ENCODE measurements at regions not wholly inside any gene's neighbourhood (a gene's known extent, or its start where the extent isn't known, plus 50 kb on each side); places are given as distances from the start of the nearest gene placed in this dataset.

GRCh38 chr14:83864106-83864505 lies 1665.8 kb upstream of the FLRT2 start:
- no peak overlapping the region for H3K27ac ChIP-seq
- no peak overlapping the region for H3K4me3 ChIP-seq (IDR thresholded peaks at IDR 0.05; ENCODE audit: insufficient read depth, low read depth, low read length)
- H2AFZ ChIP-seq (ENCODE audit: low read depth): no peak overlapping the region
- TF ChIP-seq CTCF (conservative IDR thresholded peaks at IDR 0.05; ENCODE audit: low read depth, low read length): no peak
- no peaks in the 10 kb centered on the region for H4K20me1 ChIP-seq (ENCODE audit: insufficient read depth)
- H3K36me3 ChIP-seq (ENCODE audit: insufficient read depth): no peaks in the 10 kb centered on the region
- H3K4me2 ChIP-seq: no peak overlapping the region
- no peak overlapping the region for H3K9ac ChIP-seq
- H3K4me1 ChIP-seq (ENCODE audit: low read depth, poor library complexity, severe bottlenecking): no peaks in the 10 kb centered on the region
- H3K79me2 ChIP-seq (ENCODE audit: insufficient read depth, low read depth): no peaks in the 10 kb centered on the region
- H3K27me3 ChIP-seq (ENCODE audit: insufficient read depth, low read depth): no peaks in the 10 kb centered on the region

GRCh38 chr14:83867566-83868225 lies 1662.2 kb upstream of the FLRT2 start:
- no peaks in the 10 kb centered on the region for H3K4me1 ChIP-seq (ENCODE audit: low read depth, poor library complexity, severe bottlenecking)
- H3K27me3 ChIP-seq (ENCODE audit: insufficient read depth, low read depth): no peaks in the 10 kb centered on the region
- no peaks in the 10 kb centered on the region for H4K20me1 ChIP-seq (ENCODE audit: insufficient read depth)
- H2AFZ ChIP-seq (ENCODE audit: low read depth): no peak overlapping the region
- H3K79me2 ChIP-seq (ENCODE audit: insufficient read depth, low read depth): no peaks in the 10 kb centered on the region
- no peak for TF ChIP-seq CTCF (conservative IDR thresholded peaks at IDR 0.05; ENCODE audit: low read depth, low read length)
- no peak overlapping the region for H3K9ac ChIP-seq
- H3K27ac ChIP-seq: no peak overlapping the region
- H3K36me3 ChIP-seq (ENCODE audit: insufficient read depth): no peaks in the 10 kb centered on the region
- no peak overlapping the region for H3K4me3 ChIP-seq (IDR thresholded peaks at IDR 0.05; ENCODE audit: insufficient read depth, low read depth, low read length)
- no peak overlapping the region for H3K4me2 ChIP-seq

- H3K27me3 ChIP-seq (ENCODE audit: insufficient read depth, low read depth): no peaks in the 10 kb centered on the region
- H3K4me3 ChIP-seq (IDR thresholded peaks at IDR 0.05; ENCODE audit: insufficient read depth, low read depth, low read length): no peak overlapping the region
- no peak overlapping the region for H3K9ac ChIP-seq
- H3K79me2 ChIP-seq (ENCODE audit: insufficient read depth, low read depth): no peaks in the 10 kb centered on the region
- H3K4me1 ChIP-seq (ENCODE audit: low read depth, poor library complexity, severe bottlenecking): no peaks in the 10 kb centered on the region
- H2AFZ ChIP-seq (ENCODE audit: low read depth): no peak overlapping the region
- TF ChIP-seq CTCF (conservative IDR thresholded peaks at IDR 0.05; ENCODE audit: low read depth, low read length): no peak
- H4K20me1 ChIP-seq (ENCODE audit: insufficient read depth): no peaks in the 10 kb centered on the region
- no peaks in the 10 kb centered on the region for H3K36me3 ChIP-seq (ENCODE audit: insufficient read depth)
- no peak overlapping the region for H3K4me2 ChIP-seq
- H3K27ac ChIP-seq: no peak overlapping the region
Observed at GRCh38 chr14:83870546-83871270, 1659.2 kb upstream of the FLRT2 start.

GRCh38 chr14:83873669-83874068 lies 1656.3 kb upstream of the FLRT2 start:
- no peaks in the 10 kb centered on the region for H3K27me3 ChIP-seq (ENCODE audit: insufficient read depth, low read depth)
- no peak for TF ChIP-seq CTCF (conservative IDR thresholded peaks at IDR 0.05; ENCODE audit: low read depth, low read length)
- H3K36me3 ChIP-seq (ENCODE audit: insufficient read depth): no peaks in the 10 kb centered on the region
- no peak overlapping the region for H3K4me2 ChIP-seq
- no peaks in the 10 kb centered on the region for H3K79me2 ChIP-seq (ENCODE audit: insufficient read depth, low read depth)
- no peaks in the 10 kb centered on the region for H3K4me1 ChIP-seq (ENCODE audit: low read depth, poor library complexity, severe bottlenecking)
- no peak overlapping the region for H3K4me3 ChIP-seq (IDR thresholded peaks at IDR 0.05; ENCODE audit: insufficient read depth, low read depth, low read length)
- H4K20me1 ChIP-seq (ENCODE audit: insufficient read depth): no peaks in the 10 kb centered on the region
- no peak overlapping the region for H2AFZ ChIP-seq (ENCODE audit: low read depth)
- H3K27ac ChIP-seq: no peak overlapping the region
- H3K9ac ChIP-seq: no peak overlapping the region
